ENCODE measurements at regions not wholly inside any gene's neighbourhood (a gene's known extent, or its start where the extent isn't known, plus 50 kb on each side); places are given as distances from the start of the nearest gene placed in this dataset.

GRCh38 chr5:44614845-44615244, 193.9 kb upstream of the MRPS30 start:
- DNase-seq (no peak), ATAC-seq (ENCODE audit: low read depth) (no peak)
- TF ChIP-seq CTCF (IDR thresholded peaks at IDR 0.05), result no peak
- ChIA-PET CTCF (no interaction called here), POLR2A (no interaction called here)
- Mint-ChIP-seq H3K4me3 (no peak overlapping the region), H3K27me3 (no peaks in the 10 kb centered on the region), H3K27ac (no peak overlapping the region), H3K36me3 (ENCODE audit: low read depth) (no peaks in the 10 kb centered on the region), H3K4me1 (no peaks in the 10 kb centered on the region), H3K9me3 (no peaks in the 10 kb centered on the region)
- intact Hi-C loops (cut with micrococcal nuclease), result no loop called here

- Mint-ChIP-seq H3K36me3 (ENCODE audit: low read depth) (no peaks in the 10 kb centered on the region), H3K4me1 (no peaks in the 10 kb centered on the region), H3K27me3 (no peaks in the 10 kb centered on the region), H3K4me3 (no peak overlapping the region), H3K27ac (no peak overlapping the region), H3K9me3 (no peaks in the 10 kb centered on the region)
- ChIA-PET POLR2A (no interaction called here), CTCF (no interaction called here)
- no peak for TF ChIP-seq CTCF (IDR thresholded peaks at IDR 0.05)
- intact Hi-C loops (cut with micrococcal nuclease), result no loop called here
- ATAC-seq (ENCODE audit: low read depth), result no peak
- DNase-seq, result no peak
These were observed 194.8 kb upstream of the MRPS30 start for GRCh38 chr5:44613936-44614335.

- intact Hi-C loops (cut with micrococcal nuclease), result no loop called here
- Mint-ChIP-seq H3K27me3 (no peaks in the 10 kb centered on the region), H3K36me3 (ENCODE audit: low read depth) (no peaks in the 10 kb centered on the region), H3K9me3 (peaks cover 6% of the 10 kb centered on the region), H3K27ac (no peak overlapping the region), H3K4me3 (no peak overlapping the region), H3K4me1 (no peaks in the 10 kb centered on the region)
- no peak for TF ChIP-seq CTCF (IDR thresholded peaks at IDR 0.05)
- ChIA-PET CTCF (no interaction called here), POLR2A (no interaction called here)
- no peak for ATAC-seq (ENCODE audit: low read depth)
- no peak for DNase-seq
These were observed 202.8 kb upstream of the MRPS30 start for GRCh38 chr5:44605926-44606325.

- Mint-ChIP-seq H3K36me3 (ENCODE audit: low read depth) (no peaks in the 10 kb centered on the region), H3K4me3 (no peak overlapping the region), H3K27ac (no peak overlapping the region), H3K4me1 (no peaks in the 10 kb centered on the region), H3K9me3 (peaks cover 10% of the 10 kb centered on the region), H3K27me3 (no peaks in the 10 kb centered on the region)
- DNase-seq, result no peak
- POLR2A ChIA-PET, result no interaction called here
- intact Hi-C loops (cut with micrococcal nuclease), result no loop called here
- no peak for TF ChIP-seq CTCF (IDR thresholded peaks at IDR 0.05)
- ATAC-seq (ENCODE audit: low read depth), result no peak
- CTCF ChIA-PET, result no interaction called here
These were observed 205.1 kb upstream of the MRPS30 start for GRCh38 chr5:44603496-44604272.

- no peak overlapping the region for H3K4me3 Mint-ChIP-seq
- H3K4me1 Mint-ChIP-seq, result no peaks in the 10 kb centered on the region
- CTCF ChIA-PET, result no interaction called here
- POLR2A ChIA-PET, result no interaction called here
- intact Hi-C loops (cut with micrococcal nuclease), result no loop called here
- ATAC-seq (ENCODE audit: low read depth), result no peak
- H3K27ac Mint-ChIP-seq, result no peak overlapping the region
- H3K36me3 Mint-ChIP-seq (ENCODE audit: low read depth), result no peaks in the 10 kb centered on the region
- peaks cover 4% of the 10 kb centered on the region for H3K9me3 Mint-ChIP-seq
- DNase-seq, result no peak
- TF ChIP-seq CTCF (IDR thresholded peaks at IDR 0.05), result no peak
- no peaks in the 10 kb centered on the region for H3K27me3 Mint-ChIP-seq
These were observed 185.5 kb upstream of the FGF10 start for GRCh38 chr5:44574678-44575077.

All from activated B cell treated with CpG ODN at 0.5 μM for 24 hours (primary cell).